Erythroblast (primary cell): ENCODE measurements at regions not wholly inside any gene's neighbourhood (a gene's known extent, or its start where the extent isn't known, plus 50 kb on each side); places are given as distances from the start of the nearest gene placed in this dataset.
"Not testable (repeated sequence)": the region's sequence is repeated elsewhere in the genome, so short reads cannot be mapped to it uniquely, and the experiment has no call there.

Experiments used
- DNase-seq, 2 experiments: peaks; one replicate each; lab custom pipeline; 2025; lab: John Stamatoyannopoulos, UW
- GATA1 ChIP-seq: IDR thresholded peaks from 2 replicates; pipeline ENCODE4 v1.6.1; 2011; ENCODE audit warnings: low read depth, mild to moderate bottlenecking, control low read depth, low read length, moderate library complexity
- POLR2A ChIP-seq: IDR thresholded peaks from 2 replicates; pipeline ENCODE4 v1.6.1; 2011; ENCODE audit warnings: mild to moderate bottlenecking, low read length

DNA sequence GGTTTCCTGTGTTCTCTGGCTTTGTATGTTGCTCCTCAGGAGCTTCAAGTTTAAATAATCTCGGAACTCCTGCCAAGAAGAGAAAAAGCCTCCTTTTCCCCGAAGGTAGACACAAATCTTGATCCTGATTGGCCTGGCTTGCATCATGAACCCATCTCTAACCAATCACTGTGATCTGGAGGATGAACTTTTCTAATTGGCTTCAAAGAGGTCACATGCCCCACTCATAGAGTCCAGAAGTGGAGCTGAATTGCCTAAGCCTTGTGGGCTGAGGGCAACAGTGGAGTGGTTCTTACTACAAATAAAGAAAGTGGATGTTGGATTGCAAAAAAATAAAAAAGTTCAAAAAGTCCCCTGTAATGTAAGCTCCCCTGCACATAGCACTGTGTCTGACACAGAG, 245.9 kb downstream of the MID1IP1 start:
- DNase-seq = no peak
- TF ChIP-seq POLR2A = no peak
- TF ChIP-seq GATA1 = no peak

- TF ChIP-seq POLR2A = no peak
- TF ChIP-seq GATA1 = no peak
- DNase-seq = no peak
These were observed 248.7 kb downstream of the MID1IP1 start for GRCh38 chrX:39049975-39050374.

DNA sequence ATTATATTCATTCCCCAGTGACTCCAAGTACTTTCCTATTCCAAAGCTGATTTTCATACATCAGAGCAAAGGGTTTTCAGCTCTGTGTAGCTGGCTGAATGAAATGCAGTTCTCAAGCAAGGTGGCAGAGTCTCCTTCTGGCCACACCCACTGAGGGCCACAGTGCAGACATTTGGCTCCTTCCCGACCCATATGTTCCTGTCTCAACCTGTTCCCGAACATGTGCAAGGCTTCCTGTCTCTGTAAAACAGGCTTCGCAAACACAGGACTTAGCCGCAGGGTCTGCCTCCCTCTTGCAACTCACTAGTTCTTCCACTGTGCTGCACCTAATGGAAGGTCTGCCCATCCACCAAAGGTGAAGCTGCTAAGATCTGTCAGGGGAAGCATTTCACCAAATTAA, 249.2 kb downstream of the MID1IP1 start:
- no peak for TF ChIP-seq POLR2A
- no peak for TF ChIP-seq GATA1
- DNase-seq = no peak

DNA sequence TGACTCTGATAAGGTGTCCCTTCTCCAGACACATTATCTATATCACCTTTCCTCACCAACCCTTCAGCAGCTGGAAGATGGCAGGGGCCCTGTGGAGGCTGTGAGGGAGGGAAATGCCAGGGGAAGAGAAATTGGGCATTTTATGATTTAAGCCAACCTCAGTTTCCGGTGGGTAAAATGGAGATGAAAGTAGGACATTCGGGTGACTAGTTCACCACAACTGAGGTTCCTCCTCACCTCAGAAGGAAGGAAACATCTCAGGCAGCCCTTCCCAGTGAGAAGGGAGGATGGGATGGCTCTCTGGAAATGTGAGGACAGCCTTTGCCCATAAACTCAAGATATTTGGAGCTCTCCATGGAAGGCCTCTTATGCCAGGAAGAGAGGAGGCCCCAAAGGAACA, 251.5 kb downstream of the MID1IP1 start:
- no peak for TF ChIP-seq GATA1
- TF ChIP-seq POLR2A = no peak
- DNase-seq = no peak

GRCh38 chrX:39058724-39059123, 257.5 kb downstream of the MID1IP1 start:
- TF ChIP-seq POLR2A (no peak), GATA1 (no peak)
- no peak for DNase-seq

GRCh38 chrX:39059866-39060265, 258.6 kb downstream of the MID1IP1 start:
- DNase-seq = no peak
- TF ChIP-seq GATA1 (no peak), POLR2A (no peak)

DNA sequence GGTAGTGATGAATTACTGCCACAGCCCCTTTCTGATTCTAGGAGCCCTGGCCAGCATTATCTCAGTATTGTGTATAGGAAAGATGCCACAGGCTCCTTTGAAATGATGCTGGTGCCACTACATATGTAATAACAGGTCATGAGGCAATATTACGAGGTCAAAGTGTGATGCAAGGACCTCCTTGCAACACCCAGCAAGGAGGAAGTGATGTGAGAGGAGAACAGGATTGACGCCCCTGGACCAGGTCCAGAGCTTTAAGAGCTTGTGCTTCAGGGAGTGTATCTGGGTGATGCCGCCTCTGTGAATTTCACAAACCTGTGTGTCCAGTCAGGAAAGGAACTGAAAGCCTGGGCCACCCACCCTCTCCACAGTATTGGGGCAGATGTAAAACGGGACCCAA, 261.8 kb downstream of the MID1IP1 start:
- DNase-seq = peak; percentile 1 to 53
- TF ChIP-seq GATA1 (no peak), POLR2A (no peak)

GRCh38 chrX:39063702-39064101, 262.4 kb downstream of the MID1IP1 start:
- peak; percentile 17 to 21 for DNase-seq
- TF ChIP-seq POLR2A (no peak), GATA1 (no peak)

GRCh38 chrX:39065051-39065871, 264.0 kb downstream of the MID1IP1 start:
- TF ChIP-seq POLR2A (no peak), GATA1 (no peak)
- no peak for DNase-seq

DNA sequence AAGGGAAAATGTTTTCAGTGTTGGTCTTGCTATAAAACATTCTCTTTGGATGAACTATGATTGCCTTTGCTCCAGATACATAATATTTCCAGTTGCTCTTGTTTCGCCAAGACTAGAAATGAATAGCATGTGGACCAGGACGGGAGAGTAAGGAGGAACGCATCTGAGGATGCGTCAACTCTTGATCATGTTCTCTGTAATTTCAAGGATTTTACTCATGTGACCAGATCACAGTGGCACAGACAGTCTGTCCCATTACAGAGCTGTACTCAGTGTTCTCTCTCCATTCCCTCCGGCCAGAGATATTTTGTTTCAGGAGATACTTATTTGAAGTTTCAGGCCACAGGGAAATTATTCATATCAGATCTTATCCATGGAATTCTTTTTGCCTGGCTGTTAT, 266.6 kb downstream of the MID1IP1 start:
- no peak for DNase-seq
- TF ChIP-seq POLR2A (no peak), GATA1 (no peak)

GRCh38 chrX:39068634-39069033, 267.4 kb downstream of the MID1IP1 start:
- not testable (repeated sequence) for DNase-seq

- DNase-seq = no peak
- no peak for TF ChIP-seq GATA1
- no peak for TF ChIP-seq POLR2A
These were observed 268.8 kb downstream of the MID1IP1 start for GRCh38 chrX:39070009-39070408.

DNA sequence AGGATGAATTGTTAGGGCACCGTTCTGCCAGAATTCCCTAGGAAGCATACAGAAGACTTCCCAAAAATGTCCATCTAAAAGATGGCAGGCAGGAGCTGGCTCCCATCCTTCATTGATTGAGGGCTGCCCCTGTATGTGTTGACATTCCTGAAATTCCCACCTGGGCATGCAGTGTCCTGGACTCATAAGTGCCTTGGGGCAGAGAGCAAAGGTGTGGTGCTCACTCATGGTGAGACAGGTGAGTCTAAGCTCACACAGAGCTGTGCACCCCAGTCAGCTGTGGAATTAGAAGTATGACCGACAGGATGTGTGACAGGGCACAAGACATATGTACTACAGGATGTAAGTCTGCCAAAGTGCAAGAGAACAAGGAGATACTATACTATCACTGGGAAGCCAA, 271.9 kb downstream of the MID1IP1 start:
- DNase-seq = no peak
- no peak for TF ChIP-seq GATA1
- no peak for TF ChIP-seq POLR2A

- no peak for TF ChIP-seq POLR2A
- TF ChIP-seq GATA1 = no peak
- no peak for DNase-seq
These were observed 295.3 kb downstream of the MID1IP1 start for GRCh38 chrX:39096599-39096998.

DNA sequence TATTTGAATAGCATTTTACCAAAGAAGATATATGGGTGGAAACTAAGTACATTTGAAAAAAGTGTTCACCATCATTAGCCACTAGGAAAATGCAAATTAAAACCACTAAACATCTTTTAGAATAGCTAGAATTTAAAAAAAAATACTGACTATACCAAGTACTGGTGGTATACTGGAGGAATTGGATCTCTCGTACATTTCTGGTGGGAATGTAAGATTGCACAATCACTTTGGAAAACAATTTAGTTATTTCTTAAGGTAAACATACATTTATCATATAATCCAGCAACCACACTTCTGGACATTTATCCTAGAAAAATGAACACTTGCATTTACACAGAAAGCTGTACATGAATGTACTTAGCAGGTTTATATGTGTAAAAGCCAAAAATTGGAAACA, 303.5 kb downstream of the MID1IP1 start:
- TF ChIP-seq POLR2A (no peak), GATA1 (no peak)
- DNase-seq = no peak

GRCh38 chrX:39112143-39112542, 310.9 kb downstream of the MID1IP1 start:
- DNase-seq = no peak
- no peak for TF ChIP-seq POLR2A
- no peak for TF ChIP-seq GATA1
